ENCODE measurements at regions not wholly inside any gene's neighbourhood (a gene's known extent, or its start where the extent isn't known, plus 50 kb on each side); places are given as distances from the start of the nearest gene placed in this dataset.

DNA sequence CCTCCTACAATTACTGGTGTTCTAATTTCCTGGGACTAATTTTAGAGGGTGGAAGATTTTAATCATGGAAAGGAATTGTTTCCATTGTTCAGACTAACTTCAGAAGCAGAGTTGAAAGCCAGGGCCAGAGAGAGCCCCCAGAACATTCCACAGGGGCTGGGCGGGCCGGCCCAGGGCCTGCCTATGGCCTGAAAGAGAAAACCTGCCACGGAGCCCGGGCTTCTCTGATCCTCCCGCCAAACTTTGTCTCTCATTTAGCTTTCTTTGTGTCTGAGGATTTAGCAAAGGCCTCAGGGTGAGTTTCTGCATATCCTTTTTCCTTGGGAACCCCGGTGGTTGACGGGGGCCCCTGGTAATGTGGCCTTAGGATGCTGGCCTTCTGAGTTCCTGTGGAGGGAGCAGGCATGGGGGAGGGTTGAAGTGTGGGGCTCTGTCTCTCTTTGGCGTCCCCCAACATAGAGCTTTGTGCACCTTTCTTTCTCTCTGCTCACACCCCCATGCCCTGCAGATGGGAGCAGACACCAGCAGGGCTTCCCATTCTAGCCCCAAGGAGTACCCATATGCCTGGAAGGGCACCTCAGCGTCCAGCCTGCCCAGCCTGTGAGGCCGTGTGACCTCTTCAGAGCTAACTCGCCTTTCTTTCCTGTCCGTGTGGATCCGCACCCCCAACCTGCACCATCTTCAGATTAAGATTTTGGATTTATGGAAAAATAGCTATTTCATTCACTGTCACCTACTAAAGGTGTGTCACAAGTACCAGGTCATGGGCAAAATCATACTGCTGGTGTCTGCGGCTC, 539.5 kb downstream of the FGF9 start:
- no peak overlapping the region for H3K4me3 ChIP-seq (ENCODE audit: low read length)
- TF ChIP-seq, protein P1, sequence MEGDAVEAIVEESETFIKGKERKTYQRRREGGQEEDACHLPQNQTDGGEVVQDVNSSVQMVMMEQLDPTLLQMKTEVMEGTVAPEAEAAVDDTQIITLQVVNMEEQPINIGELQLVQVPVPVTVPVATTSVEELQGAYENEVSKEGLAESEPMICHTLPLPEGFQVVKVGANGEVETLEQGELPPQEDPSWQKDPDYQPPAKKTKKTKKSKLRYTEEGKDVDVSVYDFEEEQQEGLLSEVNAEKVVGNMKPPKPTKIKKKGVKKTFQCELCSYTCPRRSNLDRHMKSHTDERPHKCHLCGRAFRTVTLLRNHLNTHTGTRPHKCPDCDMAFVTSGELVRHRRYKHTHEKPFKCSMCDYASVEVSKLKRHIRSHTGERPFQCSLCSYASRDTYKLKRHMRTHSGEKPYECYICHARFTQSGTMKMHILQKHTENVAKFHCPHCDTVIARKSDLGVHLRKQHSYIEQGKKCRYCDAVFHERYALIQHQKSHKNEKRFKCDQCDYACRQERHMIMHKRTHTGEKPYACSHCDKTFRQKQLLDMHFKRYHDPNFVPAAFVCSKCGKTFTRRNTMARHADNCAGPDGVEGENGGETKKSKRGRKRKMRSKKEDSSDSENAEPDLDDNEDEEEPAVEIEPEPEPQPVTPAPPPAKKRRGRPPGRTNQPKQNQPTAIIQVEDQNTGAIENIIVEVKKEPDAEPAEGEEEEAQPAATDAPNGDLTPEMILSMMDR (conservative IDR thresholded peaks at IDR 0.05; ENCODE audit: low read length): no peak
- no peak for DNase-seq (ENCODE audit: low read depth)

DNA sequence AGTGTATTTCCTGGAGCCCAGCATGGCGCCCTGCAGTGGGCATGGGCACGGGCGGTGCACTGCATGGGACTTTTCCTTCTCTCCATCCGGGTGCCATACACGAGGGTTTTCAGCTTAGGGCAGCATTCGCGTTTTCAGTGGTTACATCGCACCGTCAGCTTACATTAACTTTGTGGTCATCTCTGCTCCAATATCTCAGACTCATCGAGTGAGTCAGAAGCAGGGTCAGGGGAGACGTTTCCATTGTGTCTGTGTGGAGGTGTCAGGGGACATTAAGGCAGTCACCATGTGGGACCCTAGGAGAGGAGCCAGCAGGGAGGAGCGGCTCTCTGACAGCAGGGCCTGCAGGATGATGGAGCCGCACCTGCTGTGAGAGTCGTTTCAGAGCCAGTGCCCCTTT, 541.0 kb downstream of the FGF9 start:
- H3K4me3 ChIP-seq (ENCODE audit: low read length): no peak overlapping the region
- TF ChIP-seq, protein P1 (conservative IDR thresholded peaks at IDR 0.05; ENCODE audit: low read length): no peak
- DNase-seq (ENCODE audit: low read depth): no peak

DNA sequence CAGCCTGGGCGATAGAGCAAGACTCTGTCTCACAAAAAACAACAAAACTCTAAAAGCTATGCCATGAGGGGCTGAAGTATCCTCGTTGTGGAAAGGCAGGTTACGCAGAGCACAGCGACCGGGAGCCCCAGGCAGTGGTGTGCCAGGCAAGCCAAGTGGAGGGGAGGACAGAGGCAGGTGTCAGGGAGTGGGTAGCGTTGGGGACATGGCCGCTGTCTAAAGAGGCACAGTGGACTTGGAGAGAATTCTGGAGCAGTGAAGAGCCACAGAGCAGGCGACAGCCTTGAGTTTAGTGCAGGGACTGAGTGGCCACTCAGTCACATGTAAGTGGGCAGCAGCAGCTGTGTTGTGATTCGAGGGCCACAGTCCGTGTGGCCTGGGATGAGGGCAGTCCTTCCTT, 541.7 kb downstream of the FGF9 start:
- TF ChIP-seq, protein P1 (conservative IDR thresholded peaks at IDR 0.05; ENCODE audit: low read length): no peak
- H3K4me3 ChIP-seq (ENCODE audit: low read length): no peak overlapping the region
- DNase-seq (ENCODE audit: low read depth): no peak

DNA sequence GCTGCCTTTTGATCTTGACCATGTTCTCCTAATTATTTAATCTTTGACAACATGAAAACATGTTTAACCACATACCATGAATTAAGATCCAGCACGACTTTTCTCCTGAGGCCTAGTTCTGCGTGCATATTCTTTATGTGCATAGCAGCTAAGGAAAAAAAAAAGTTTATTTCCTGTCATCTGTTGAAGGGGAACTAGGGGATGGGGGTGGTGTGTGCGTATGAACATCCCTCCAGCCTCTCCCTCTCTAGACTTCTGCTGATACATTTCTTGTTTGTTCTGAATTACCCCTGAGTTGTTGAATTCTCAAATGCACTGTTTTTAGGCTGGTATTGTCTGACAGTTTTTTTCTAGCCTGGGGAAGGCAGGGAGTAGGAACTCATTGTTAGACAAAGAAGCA, 543.3 kb downstream of the FGF9 start:
- TF ChIP-seq, protein P1 (conservative IDR thresholded peaks at IDR 0.05; ENCODE audit: low read length): no peak
- H3K4me3 ChIP-seq (ENCODE audit: low read length): no peak overlapping the region
- DNase-seq (ENCODE audit: low read depth): no peak

DNA sequence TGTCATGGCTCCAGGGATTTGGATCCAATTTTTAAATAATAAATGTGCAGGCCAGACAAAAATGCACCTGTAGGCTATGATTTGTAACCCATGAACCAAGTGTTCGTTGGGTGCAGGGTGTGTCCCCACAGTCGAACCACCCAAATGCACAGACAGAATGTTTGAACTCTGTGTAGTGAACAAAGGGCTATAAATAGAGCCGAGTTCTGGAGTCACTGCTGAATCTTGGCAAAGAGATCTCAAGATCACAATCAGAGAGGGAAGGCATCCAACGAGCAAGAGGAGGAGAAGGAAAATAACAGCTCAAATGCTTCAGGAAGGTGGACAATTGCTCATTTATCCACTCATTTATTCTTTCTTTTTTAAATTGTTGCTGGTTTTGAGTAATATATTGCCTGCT, 547.9 kb downstream of the FGF9 start:
- no peak overlapping the region for H3K4me3 ChIP-seq (ENCODE audit: low read length)
- DNase-seq (ENCODE audit: low read depth): no peak
- TF ChIP-seq, protein P1 (conservative IDR thresholded peaks at IDR 0.05; ENCODE audit: low read length): no peak

DNA sequence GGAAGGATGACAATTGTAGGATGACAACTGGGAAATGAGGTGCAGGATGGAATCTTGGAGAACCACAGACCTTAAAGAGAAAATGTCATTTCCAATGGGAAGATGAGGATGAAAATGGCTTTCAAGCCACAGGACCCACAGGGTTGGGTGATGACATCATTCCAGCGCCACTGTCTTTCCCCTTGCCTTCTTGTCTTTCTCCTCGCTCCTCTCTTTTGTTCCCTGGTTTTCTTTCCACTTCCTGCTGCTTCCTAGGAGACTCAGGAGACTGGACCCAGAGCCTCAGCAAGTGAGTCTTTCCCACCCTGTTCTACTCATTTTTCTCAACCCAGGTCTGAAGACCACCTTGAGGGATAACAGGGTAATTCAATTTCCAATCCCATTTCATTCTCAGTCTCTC, 548.8 kb downstream of the FGF9 start:
- no peak for DNase-seq (ENCODE audit: low read depth)
- H3K4me3 ChIP-seq (ENCODE audit: low read length): no peak overlapping the region
- TF ChIP-seq, protein P1 (conservative IDR thresholded peaks at IDR 0.05; ENCODE audit: low read length): no peak

All from AG10803 (cell line).